AG09319 (cell line): ENCODE measurements at regions not wholly inside any gene's neighbourhood (a gene's known extent, or its start where the extent isn't known, plus 50 kb on each side); places are given as distances from the start of the nearest gene placed in this dataset.

ENCODE experiments used
- DNase-seq: peaks from one replicate; pipeline ENCODE4 v3.0.0-alpha.2; 2010; ENCODE audit warnings: low read depth; ENCODE audit errors: extremely low read depth
- CTCF ChIP-seq: IDR thresholded peaks from 2 replicates; pipeline ENCODE4 v1.5.1; 2011; ENCODE audit warnings: low read depth, mild to moderate bottlenecking, inconsistent platforms, low read length, moderate library complexity

GRCh38 chr6:22043284-22043962 lies 253.4 kb downstream of the PRL start:
- TF ChIP-seq CTCF = no peak
- DNase-seq = peak; percentile 35

- TF ChIP-seq CTCF = no peak
- DNase-seq = no peak
These were observed 251.4 kb downstream of the PRL start for GRCh38 chr6:22045261-22045912.

DNA sequence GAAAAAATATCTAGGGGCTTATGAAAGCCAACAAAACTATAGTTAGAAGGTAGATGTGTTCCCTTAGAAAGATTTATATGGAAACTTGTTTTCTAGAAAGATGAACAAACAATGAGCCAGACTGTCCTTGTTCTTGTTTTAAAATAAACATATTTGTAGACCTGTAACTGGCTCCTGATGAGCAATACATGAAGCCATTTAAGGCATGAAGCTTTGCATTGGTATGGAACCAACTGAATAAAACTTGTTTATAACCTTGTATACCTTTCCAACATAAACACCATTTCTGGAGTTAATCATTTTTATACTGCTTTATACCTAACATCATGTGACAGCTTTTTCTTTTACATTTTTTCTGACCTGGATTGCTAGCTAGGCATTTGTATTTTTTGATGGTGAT lies 247.8 kb downstream of the PRL start:
- DNase-seq = no peak
- TF ChIP-seq CTCF = no peak

- no peak for TF ChIP-seq CTCF
- no peak for DNase-seq
These were observed 243.3 kb downstream of the PRL start for GRCh38 chr6:22053391-22053997.

DNA sequence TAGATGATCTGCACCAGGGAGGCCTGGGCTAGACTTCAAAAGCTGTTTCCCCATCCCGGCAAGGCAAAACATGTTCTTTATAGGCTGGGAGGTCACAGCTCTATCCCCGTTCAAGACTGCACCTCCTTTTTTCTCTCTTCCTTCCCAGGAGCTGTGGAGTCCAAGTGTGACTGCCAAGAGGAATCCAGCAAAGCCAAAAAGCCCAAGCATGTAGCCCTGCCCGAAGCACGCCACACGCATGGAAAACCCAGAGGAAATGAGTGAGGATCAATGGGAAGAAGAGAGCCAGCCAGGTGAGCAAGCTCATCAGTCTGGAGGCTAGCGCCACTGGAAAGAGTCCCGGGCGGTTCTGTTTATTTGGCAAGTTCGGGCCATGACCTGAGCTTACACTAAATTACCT lies 240.4 kb downstream of the PRL start:
- no peak for TF ChIP-seq CTCF
- DNase-seq = no peak

GRCh38 chr6:22057962-22058361 lies 238.9 kb downstream of the PRL start:
- no peak for DNase-seq
- TF ChIP-seq CTCF = no peak

GRCh38 chr6:22059126-22059525 lies 237.7 kb downstream of the PRL start:
- DNase-seq = no peak
- no peak for TF ChIP-seq CTCF
